ENCODE measurements at regions not wholly inside any gene's neighbourhood (a gene's known extent, or its start where the extent isn't known, plus 50 kb on each side); places are given as distances from the start of the nearest gene placed in this dataset.

GRCh38 chr9:82597241-82598203, 465.4 kb downstream of the RASEF start:
- no peak for TF ChIP-seq CTCF (IDR thresholded peaks at IDR 0.05; ENCODE audit: control extremely low read depth, extremely low read depth)
- ATAC-seq (ENCODE audit: insufficient read depth, low FRiP score) (peak; percentile 22), DNase-seq (peak in 2 of 3 donors; percentile 53 to 57)
- no peak overlapping the region for H3K4me3 ChIP-seq
- H3K27ac ChIP-seq (ENCODE audit: low read depth in 1 of 2, low read length in 1 of 2): no peak overlapping the region
- no peaks in the 10 kb centered on the region for H3K9me3 ChIP-seq (ENCODE audit: control insufficient read depth in 4 of 4, insufficient read depth in 3 of 4, low read length in 3 of 4)
- H3K4me1 ChIP-seq (ENCODE audit: control insufficient read depth in 5 of 5, insufficient read depth in 5 of 5, low read length in 5 of 5): peaks cover 0 to 34% (median 16%) of the 10 kb centered on the region in 5 donors
- 47 to 63% methylated on average over 12 of the region's 12 CpGs for WGBS, 2 donors
- H3K9ac ChIP-seq (ENCODE audit: insufficient read depth in 1 of 2, low read length in 2 of 2): no peak overlapping the region
- H3K27me3 ChIP-seq (ENCODE audit: control insufficient read depth in 3 of 3, insufficient read depth in 3 of 3, low read length in 2 of 3): no peaks in the 10 kb centered on the region
- H3K36me3 ChIP-seq (ENCODE audit: control insufficient read depth in 4 of 4, insufficient read depth in 4 of 4, low read length in 4 of 4): no peaks in the 10 kb centered on the region

GRCh38 chr9:82598241-82599039, 464.5 kb downstream of the RASEF start:
- DNase-seq: no peak
- Histone ChIP-seq H3K4me1 (ENCODE audit: control insufficient read depth in 5 of 5, insufficient read depth in 5 of 5, low read length in 5 of 5) (peaks cover 0 to 34% (median 16%) of the 10 kb centered on the region in 5 donors), H3K27me3 (ENCODE audit: control insufficient read depth in 3 of 3, insufficient read depth in 3 of 3, low read length in 2 of 3) (no peaks in the 10 kb centered on the region), H3K9ac (ENCODE audit: insufficient read depth in 1 of 2, low read length in 2 of 2) (no peak overlapping the region), H3K4me3 (no peak overlapping the region), H3K27ac (ENCODE audit: low read depth in 1 of 2, low read length in 1 of 2) (no peak overlapping the region), H3K9me3 (ENCODE audit: control insufficient read depth in 4 of 4, insufficient read depth in 3 of 4, low read length in 3 of 4) (no peaks in the 10 kb centered on the region), H3K36me3 (ENCODE audit: control insufficient read depth in 4 of 4, insufficient read depth in 4 of 4, low read length in 4 of 4) (no peaks in the 10 kb centered on the region)
- no peak for TF ChIP-seq CTCF (IDR thresholded peaks at IDR 0.05; ENCODE audit: control extremely low read depth, extremely low read depth)
- 62 to 80% methylated on average over 6 of the region's 6 CpGs for WGBS, 2 donors
- no peak for ATAC-seq (ENCODE audit: insufficient read depth, low FRiP score)

DNA sequence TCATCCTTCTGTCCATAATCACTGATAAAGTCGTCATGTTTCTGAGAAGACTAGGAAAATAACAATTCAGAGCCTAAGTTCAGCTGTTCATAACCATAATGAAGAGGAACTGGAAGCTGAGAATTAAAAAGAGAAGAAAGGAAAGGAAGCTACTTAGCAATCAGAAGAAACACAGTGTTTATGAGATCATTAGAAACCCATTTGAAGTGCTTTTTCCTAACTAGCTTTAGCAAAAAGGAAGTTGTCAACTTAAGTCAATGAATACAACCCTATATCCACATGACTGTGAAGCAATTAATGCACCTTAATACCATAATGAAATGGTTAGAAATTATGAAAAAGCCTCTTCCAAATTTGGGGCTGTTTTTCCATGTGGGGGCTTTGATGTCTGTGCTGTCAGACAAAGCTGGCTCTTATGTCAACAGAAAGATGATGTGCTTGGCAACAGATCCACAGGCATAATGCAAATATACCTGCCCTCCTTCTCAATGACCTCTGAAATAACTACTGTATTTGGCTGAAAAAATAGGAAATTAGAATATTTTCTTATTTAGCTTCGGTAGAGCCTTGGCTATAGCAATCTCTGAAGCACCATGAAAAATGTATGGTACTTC, 463.5 kb downstream of the RASEF start:
- WGBS, 2 donors: 62 to 66% methylated on average over 2 of the region's 2 CpGs
- peaks cover 0 to 34% (median 17%) of the 10 kb centered on the region in 5 donors for H3K4me1 ChIP-seq (ENCODE audit: control insufficient read depth in 5 of 5, insufficient read depth in 5 of 5, low read length in 5 of 5)
- no peaks in the 10 kb centered on the region for H3K9me3 ChIP-seq (ENCODE audit: control insufficient read depth in 4 of 4, insufficient read depth in 3 of 4, low read length in 3 of 4)
- no peak for DNase-seq
- H3K36me3 ChIP-seq (ENCODE audit: control insufficient read depth in 4 of 4, insufficient read depth in 4 of 4, low read length in 4 of 4): no peaks in the 10 kb centered on the region
- no peak overlapping the region for H3K9ac ChIP-seq (ENCODE audit: insufficient read depth in 1 of 2, low read length in 2 of 2)
- no peak overlapping the region for H3K4me3 ChIP-seq
- no peak overlapping the region for H3K27ac ChIP-seq (ENCODE audit: low read depth in 1 of 2, low read length in 1 of 2)
- H3K27me3 ChIP-seq (ENCODE audit: control insufficient read depth in 3 of 3, insufficient read depth in 3 of 3, low read length in 2 of 3): no peaks in the 10 kb centered on the region
- ATAC-seq (ENCODE audit: insufficient read depth, low FRiP score): no peak
- no peak for TF ChIP-seq CTCF (IDR thresholded peaks at IDR 0.05; ENCODE audit: control extremely low read depth, extremely low read depth)

Data from lung (tissue), 11 donors.